Right lobe of liver (tissue), 6 donors: ENCODE measurements at regions not wholly inside any gene's neighbourhood (a gene's known extent, or its start where the extent isn't known, plus 50 kb on each side); places are given as distances from the start of the nearest gene placed in this dataset.

ENCODE experiments used
- ATAC-seq, 4 donors: fragments of 200-7000 bp; cut with Tn5 transposase; one replicate each; pipeline ENCODE4 v1.9.1; 2020; ENCODE audit warnings: mild to moderate bottlenecking in 4 of 4, moderate library complexity in 4 of 4
- DNase-seq, 3 donors: peaks; one replicate each; pipeline ENCODE4 v3.0.0-alpha.2; 2020
- H3K27ac ChIP-seq, 3 donors: fragments of 200-600 bp; one replicate each; pipeline ENCODE4 v1.8.0; 2022
- H3K27me3 ChIP-seq, 2 donors: fragments of 200-600 bp; one replicate each; pipeline ENCODE4 v1.8.0; 2022
- H3K36me3 ChIP-seq, 4 donors: fragments of 200-600 bp; sonication (generic) in 1 of 4; one replicate each; pipeline versions ENCODE4 v1.5.1 to v1.8.0; 2017 to 2022; ENCODE audit warnings: control low read depth in 1 of 4
- H3K4me1 ChIP-seq, 4 donors: fragments of 200-600 bp; sonication (generic) in 1 of 4; one replicate each; pipeline versions ENCODE4 v1.5.1 to v1.8.0; 2017 to 2022; ENCODE audit warnings: control low read depth in 1 of 4
- H3K4me3 ChIP-seq, 3 donors: fragments of 200-600 bp; one replicate each; pipeline ENCODE4 v1.8.0; 2022
- H3K9me3 ChIP-seq, 4 donors: fragments of 200-600 bp; sonication (generic) in 1 of 4; one replicate each; pipeline versions ENCODE4 v1.5.1 to v1.8.0; 2017 to 2022; ENCODE audit warnings: control low read depth in 1 of 4
- POLR2A ChIP-seq: fragments of 450-650 bp; IDR thresholded peaks from one replicate; pipeline ENCODE4 v1.6.1; 2017; ENCODE audit warnings: antibody characterized with exemption, mild to moderate bottlenecking
- WGBS: methylation state at CpG from one replicate; pipeline ENCODE4 v1.1.6; 2018; ENCODE audit warnings: low coverage, low lambda C conversion rate; ENCODE audit not compliant: insufficient coverage; ENCODE audit errors: missing lambda C conversion rate; 5-methylcytosine and 5-hydroxymethylcytosine counted together
- intact Hi-C, 2 donors: fragments of 100-400 bp; cut with DNase I; formaldehyde crosslinking; loops; one replicate each; pipeline versions ENCODE4 v1.11.2 to v1.14.1; 2022
- TF ChIP-seq, protein P1 (sequence below), 4 donors: fragments of 200-600 bp in 3 of 4; fragments of 450-650 bp in 1 of 4; IDR thresholded peaks; one replicate each; pipeline versions ENCODE4 v1.5.1 to v1.8.0; 2016 to 2022; ENCODE audit warnings: antibody characterized with exemption in 4 of 4, mild to moderate bottlenecking in 2 of 4
- donor health status: DM: no; HTN: yes; CAD: no.
- donor health status: DM: no; HTN: no; CAD: no.
- donor health status: DM: no; HTN: no; CAD: no.
- donor health status: DM: no; HTN: yes; CAD: no.
- donor health status: DM: no; HTN: yes; CAD: no.

DNA sequence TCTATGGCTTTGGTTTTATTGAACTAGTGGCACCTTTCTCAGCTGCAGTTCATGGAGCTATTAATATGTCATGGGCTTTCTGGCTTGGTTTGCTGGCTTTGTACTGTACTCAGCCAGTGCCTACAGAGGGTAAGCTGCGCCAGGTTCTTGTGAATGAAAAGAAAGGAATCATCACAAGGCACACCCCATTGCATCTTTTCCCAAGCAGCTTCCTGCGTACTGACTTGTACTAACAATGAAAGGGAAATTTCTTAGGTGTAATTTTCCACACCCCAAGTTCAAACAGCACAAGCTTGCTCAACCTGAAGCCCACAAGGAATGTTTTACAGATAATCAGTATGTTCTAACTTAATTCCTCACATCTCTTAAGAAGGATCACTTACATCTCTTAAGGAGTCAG lies 78.0 kb upstream of the TNFSF18 start:
- H3K36me3 ChIP-seq = no peaks in the 10 kb centered on the region
- no peaks in the 10 kb centered on the region for H3K27me3 ChIP-seq
- DNase-seq (no peak), ATAC-seq (peak in 1 of 4 donors; percentile 6)
- H3K27ac ChIP-seq = peak overlapping the region in 2 of 3 donors; percentile 77 to 80
- peaks cover 0 to 29% (median 12%) of the 10 kb centered on the region in 4 donors for H3K4me1 ChIP-seq
- H3K4me3 ChIP-seq = no peak overlapping the region
- intact Hi-C loops = no loop called here
- H3K9me3 ChIP-seq = no peaks in the 10 kb centered on the region
- 100% methylated on average over 1 of the region's 2 CpGs for WGBS
- no peak for TF ChIP-seq POLR2A
- TF ChIP-seq, protein P1, sequence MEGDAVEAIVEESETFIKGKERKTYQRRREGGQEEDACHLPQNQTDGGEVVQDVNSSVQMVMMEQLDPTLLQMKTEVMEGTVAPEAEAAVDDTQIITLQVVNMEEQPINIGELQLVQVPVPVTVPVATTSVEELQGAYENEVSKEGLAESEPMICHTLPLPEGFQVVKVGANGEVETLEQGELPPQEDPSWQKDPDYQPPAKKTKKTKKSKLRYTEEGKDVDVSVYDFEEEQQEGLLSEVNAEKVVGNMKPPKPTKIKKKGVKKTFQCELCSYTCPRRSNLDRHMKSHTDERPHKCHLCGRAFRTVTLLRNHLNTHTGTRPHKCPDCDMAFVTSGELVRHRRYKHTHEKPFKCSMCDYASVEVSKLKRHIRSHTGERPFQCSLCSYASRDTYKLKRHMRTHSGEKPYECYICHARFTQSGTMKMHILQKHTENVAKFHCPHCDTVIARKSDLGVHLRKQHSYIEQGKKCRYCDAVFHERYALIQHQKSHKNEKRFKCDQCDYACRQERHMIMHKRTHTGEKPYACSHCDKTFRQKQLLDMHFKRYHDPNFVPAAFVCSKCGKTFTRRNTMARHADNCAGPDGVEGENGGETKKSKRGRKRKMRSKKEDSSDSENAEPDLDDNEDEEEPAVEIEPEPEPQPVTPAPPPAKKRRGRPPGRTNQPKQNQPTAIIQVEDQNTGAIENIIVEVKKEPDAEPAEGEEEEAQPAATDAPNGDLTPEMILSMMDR (IDR thresholded peaks at IDR 0.05) = no peak

GRCh38 chr1:173127369-173128307 lies 76.9 kb upstream of the TNFSF18 start:
- intact Hi-C loops = no loop called here
- Histone ChIP-seq H3K4me3 (peak overlapping the region in 1 of 3 donors; percentile 5), H3K27me3 (no peaks in the 10 kb centered on the region), H3K36me3 (no peaks in the 10 kb centered on the region), H3K4me1 (peaks cover 0 to 40% (median 15%) of the 10 kb centered on the region in 4 donors), H3K27ac (peak overlapping the region in 2 of 3 donors; percentile 77 to 80), H3K9me3 (no peaks in the 10 kb centered on the region)
- ATAC-seq = peak; percentile 66 to 84 (median 72)
- peak in 2 of 3 donors; percentile 62 to 73 for DNase-seq
- 26% methylated on average over 11 of the region's 12 CpGs for WGBS
- TF ChIP-seq, protein P1 (IDR thresholded peaks at IDR 0.05) = no peak
- TF ChIP-seq POLR2A = no peak

DNA sequence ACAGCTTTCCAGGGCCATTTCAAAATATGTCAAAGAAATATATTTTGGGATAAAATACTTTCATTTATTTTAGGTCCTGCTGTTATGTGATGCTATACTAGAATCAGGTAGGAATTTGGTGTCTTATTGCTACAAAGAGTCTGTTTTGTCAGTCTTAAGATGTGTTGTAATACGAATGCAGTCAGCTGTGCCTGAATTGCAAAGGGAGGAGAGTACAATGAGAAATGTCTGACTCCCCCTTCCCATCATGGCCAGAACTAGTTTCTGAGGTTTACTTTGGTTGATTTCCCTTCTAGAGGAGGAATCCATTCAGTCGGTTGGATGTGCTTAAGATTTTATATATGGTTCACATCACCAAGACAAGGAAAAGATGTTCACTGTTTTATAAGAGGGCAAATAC lies 75.7 kb upstream of the TNFSF18 start:
- Histone ChIP-seq H3K4me3 (no peak overlapping the region), H3K27ac (peak overlapping the region in 2 of 3 donors; percentile 27 to 80), H3K27me3 (no peaks in the 10 kb centered on the region), H3K9me3 (no peaks in the 10 kb centered on the region), H3K36me3 (no peaks in the 10 kb centered on the region), H3K4me1 (peaks cover 0 to 48% (median 15%) of the 10 kb centered on the region in 4 donors)
- ATAC-seq = no peak
- TF ChIP-seq, protein P1 (IDR thresholded peaks at IDR 0.05) = no peak
- TF ChIP-seq POLR2A = no peak
- DNase-seq = no peak
- intact Hi-C loops = no loop called here
- 70% methylated on average over 2 of the region's 2 CpGs for WGBS

DNA sequence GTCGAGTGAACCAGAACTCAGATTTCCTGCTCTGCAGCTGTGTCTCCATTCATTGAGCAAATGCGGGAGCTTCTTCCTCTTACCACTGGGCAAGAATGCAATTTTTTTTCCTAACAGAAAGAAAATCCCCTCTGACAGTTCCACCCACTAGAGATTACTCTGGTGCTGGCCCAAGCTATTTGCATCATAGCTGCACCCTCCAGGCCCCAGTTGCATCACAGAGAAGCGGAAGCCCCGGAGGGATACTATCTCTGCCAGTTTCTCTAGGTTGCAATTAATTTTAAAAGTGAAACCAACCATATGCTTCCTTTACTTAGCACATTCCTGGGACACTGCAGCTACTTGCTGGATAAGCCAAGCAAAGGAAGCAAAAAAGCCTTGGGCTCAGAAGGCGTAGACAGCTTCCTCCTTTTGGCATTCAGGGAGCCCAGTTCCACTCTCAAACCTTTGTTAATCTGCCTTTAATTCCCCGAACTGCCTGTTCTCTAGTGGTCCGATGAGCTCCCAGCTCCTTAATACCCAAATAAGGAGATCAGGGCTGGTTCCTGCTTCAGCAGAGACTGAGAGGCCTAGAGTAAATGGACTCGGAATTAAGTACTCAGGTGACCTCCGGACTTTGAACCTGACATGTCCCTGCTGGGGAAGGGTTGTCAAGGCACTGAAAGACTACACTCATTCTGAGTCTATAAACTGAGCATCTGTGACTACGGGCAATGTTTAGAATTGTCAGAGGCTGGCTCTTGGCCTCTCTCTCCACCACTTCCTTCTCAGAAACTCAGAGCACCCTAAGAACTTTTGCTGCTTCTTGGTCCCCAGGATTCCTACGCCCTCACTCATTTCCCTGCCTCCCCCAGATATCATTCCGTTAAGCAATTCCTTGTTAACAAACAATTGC lies 72.5 kb upstream of the TNFSF18 start:
- intact Hi-C loops = no loop called here
- DNase-seq = peak; percentile 75 to 84 (median 80)
- TF ChIP-seq POLR2A = no peak
- TF ChIP-seq, protein P1 (IDR thresholded peaks at IDR 0.05) = peak in 1 of 4 donors; percentile 12

More for the DNA sequence above, 72.5 kb upstream of the TNFSF18 start:
- peaks cover 0 to 40% (median 12%) of the 10 kb centered on the region in 4 donors for H3K4me1 ChIP-seq
- peak overlapping the region in 2 of 3 donors; percentile 11 to 28 for H3K4me3 ChIP-seq
- ATAC-seq = peak; percentile 83 to 92 (median 87)
- no peaks in the 10 kb centered on the region for H3K9me3 ChIP-seq
- peak overlapping the region; percentile 75 to 90 (median 82) for H3K27ac ChIP-seq
- no peaks in the 10 kb centered on the region for H3K36me3 ChIP-seq
- WGBS = 7% methylated on average over 12 of the region's 12 CpGs
- H3K27me3 ChIP-seq = no peaks in the 10 kb centered on the region
